GM19395 (cell line): ENCODE measurements at regions not wholly inside any gene's neighbourhood (a gene's known extent, or its start where the extent isn't known, plus 50 kb on each side); places are given as distances from the start of the nearest gene placed in this dataset.
"Not testable (repeated sequence)": the region's sequence is repeated elsewhere in the genome, so short reads cannot be mapped to it uniquely, and the experiment has no call there.

Source experiments
- ATAC-seq: cut with Tn5 transposase; IDR thresholded peaks from one replicate; pipeline ENCODE4 v1.9.1; 2021; ENCODE audit warnings: mild to moderate bottlenecking, moderate library complexity; ENCODE audit not compliant: unreplicated experiment

DNA sequence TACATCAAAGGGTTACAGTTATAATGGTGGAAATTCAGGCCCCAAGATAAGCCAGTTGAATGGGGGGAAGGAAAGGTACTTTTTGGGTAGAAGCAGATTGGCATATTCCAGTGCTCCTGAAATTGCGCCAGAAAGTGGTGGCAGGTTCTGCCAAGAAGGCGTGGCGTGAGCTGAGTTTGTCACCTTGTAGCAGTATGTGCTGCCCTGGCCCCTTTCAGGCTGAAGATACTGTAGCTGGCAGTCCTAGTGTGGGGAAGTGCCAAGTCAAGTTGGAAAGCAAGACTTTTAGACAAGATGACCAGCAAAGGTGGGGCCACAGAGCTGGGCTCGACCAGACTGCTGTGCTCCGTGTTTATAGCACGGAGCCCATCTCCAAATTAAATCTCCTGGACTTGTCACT lies 133.6 kb upstream of the GLRA1 start:
- ATAC-seq: no peak

GRCh38 chr5:152056931-152057330 lies 132.3 kb upstream of the GLRA1 start:
- ATAC-seq: no peak

DNA sequence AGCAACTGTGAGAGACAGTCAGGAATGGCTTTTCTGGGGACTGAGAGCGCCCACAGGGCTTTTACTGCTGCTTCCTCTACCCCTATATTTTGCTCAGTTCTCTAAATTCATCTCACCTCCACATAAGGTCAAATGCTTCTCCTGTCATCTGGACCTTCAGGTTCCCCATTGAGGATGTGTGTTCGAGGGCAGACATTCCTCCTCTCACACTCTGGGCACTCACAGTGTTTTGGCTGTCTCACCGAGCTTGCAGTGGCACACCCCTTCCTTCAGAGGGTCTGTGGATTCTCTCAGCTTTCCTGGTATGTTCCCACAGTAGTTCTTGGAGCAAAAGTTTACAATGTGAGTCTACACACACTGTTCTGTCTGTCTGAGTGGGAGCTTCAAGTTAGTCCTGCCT lies 127.8 kb upstream of the GLRA1 start:
- no peak for ATAC-seq

GRCh38 chr5:152051499-152052454 lies 127.1 kb upstream of the GLRA1 start:
- no peak for ATAC-seq

- ATAC-seq: no peak
These were observed 121.7 kb upstream of the GLRA1 start for GRCh38 chr5:152046361-152046760.

GRCh38 chr5:152038856-152039255 lies 114.2 kb upstream of the GLRA1 start:
- not testable (repeated sequence) for ATAC-seq

- ATAC-seq: not testable (repeated sequence)
These were observed 101.8 kb upstream of the GLRA1 start for GRCh38 chr5:152026328-152027024.

DNA sequence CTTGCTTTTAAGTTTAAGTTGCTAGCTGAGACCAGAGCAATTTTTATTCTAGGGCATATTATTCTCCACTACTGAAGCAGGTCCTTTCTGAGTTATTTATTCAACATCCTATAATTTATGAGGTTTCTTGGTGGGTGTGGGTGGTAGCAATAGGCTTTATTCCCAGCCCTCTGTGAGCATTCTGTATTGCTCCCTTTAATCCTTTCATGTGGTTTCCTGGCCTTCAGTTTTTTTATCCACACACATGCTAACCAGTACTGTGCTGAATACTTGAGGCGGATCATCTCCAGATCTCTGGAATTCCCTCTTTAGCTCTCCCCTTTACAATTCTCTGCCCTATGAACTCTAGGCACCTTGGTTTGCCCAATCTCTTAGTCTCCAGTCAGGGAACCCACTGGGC lies 91.8 kb upstream of the GLRA1 start:
- ATAC-seq: no peak

- no peak for ATAC-seq
These were observed 83.1 kb upstream of the GLRA1 start for GRCh38 chr5:152007653-152008335.

GRCh38 chr5:152004095-152004494 lies 79.4 kb upstream of the GLRA1 start:
- no peak for ATAC-seq
